ENCODE measurements at regions not wholly inside any gene's neighbourhood (a gene's known extent, or its start where the extent isn't known, plus 50 kb on each side); places are given as distances from the start of the nearest gene placed in this dataset.

GRCh38 chr3:180358179-180358578, 243.8 kb upstream of the TTC14 start:
- no peak for DNase-seq (ENCODE audit: low read depth)
- H3K36me3 ChIP-seq (ENCODE audit: control insufficient read depth, insufficient read depth, low read length), result no peaks in the 10 kb centered on the region
- H3K4me3 ChIP-seq (ENCODE audit: low read depth, low read length), result no peak overlapping the region
- TF ChIP-seq CTCF (IDR thresholded peaks at IDR 0.05; ENCODE audit: insufficient read depth, low read depth, low read length), result no peak
- H3K27me3 ChIP-seq (ENCODE audit: control insufficient read depth, insufficient read depth, low read length), result no peaks in the 10 kb centered on the region
- ChIA-PET POLR2A (no interaction called here), CTCF (no interaction called here)

- no peak for DNase-seq (ENCODE audit: low read depth)
- no peaks in the 10 kb centered on the region for H3K27me3 ChIP-seq (ENCODE audit: control insufficient read depth, insufficient read depth, low read length)
- ChIA-PET CTCF (no interaction called here), POLR2A (no interaction called here)
- no peak overlapping the region for H3K4me3 ChIP-seq (ENCODE audit: low read depth, low read length)
- TF ChIP-seq CTCF (IDR thresholded peaks at IDR 0.05; ENCODE audit: insufficient read depth, low read depth, low read length), result no peak
- no peaks in the 10 kb centered on the region for H3K36me3 ChIP-seq (ENCODE audit: control insufficient read depth, insufficient read depth, low read length)
Observed at GRCh38 chr3:180359061-180359952, 242.7 kb upstream of the TTC14 start.

GRCh38 chr3:180359953-180360279, 242.0 kb upstream of the TTC14 start:
- POLR2A ChIA-PET, result no interaction called here
- Histone ChIP-seq H3K36me3 (ENCODE audit: control insufficient read depth, insufficient read depth, low read length) (no peaks in the 10 kb centered on the region), H3K4me3 (ENCODE audit: low read depth, low read length) (no peak overlapping the region), H3K27me3 (ENCODE audit: control insufficient read depth, insufficient read depth, low read length) (no peaks in the 10 kb centered on the region)
- TF ChIP-seq CTCF (IDR thresholded peaks at IDR 0.05; ENCODE audit: insufficient read depth, low read depth, low read length), result no peak
- CTCF ChIA-PET, result no interaction called here
- no peak for DNase-seq (ENCODE audit: low read depth)

- ChIA-PET CTCF (no interaction called here), POLR2A (no interaction called here)
- Histone ChIP-seq H3K36me3 (ENCODE audit: control insufficient read depth, insufficient read depth, low read length) (no peaks in the 10 kb centered on the region), H3K4me3 (ENCODE audit: low read depth, low read length) (no peak overlapping the region), H3K27me3 (ENCODE audit: control insufficient read depth, insufficient read depth, low read length) (no peaks in the 10 kb centered on the region)
- no peak for TF ChIP-seq CTCF (IDR thresholded peaks at IDR 0.05; ENCODE audit: insufficient read depth, low read depth, low read length)
- DNase-seq (ENCODE audit: low read depth), result no peak
Observed at GRCh38 chr3:180362081-180362480, 239.9 kb upstream of the TTC14 start.

- TF ChIP-seq CTCF (IDR thresholded peaks at IDR 0.05; ENCODE audit: insufficient read depth, low read depth, low read length), result no peak
- ChIA-PET POLR2A (no interaction called here), CTCF (no interaction called here)
- Histone ChIP-seq H3K36me3 (ENCODE audit: control insufficient read depth, insufficient read depth, low read length) (no peaks in the 10 kb centered on the region), H3K27me3 (ENCODE audit: control insufficient read depth, insufficient read depth, low read length) (no peaks in the 10 kb centered on the region), H3K4me3 (ENCODE audit: low read depth, low read length) (no peak overlapping the region)
- DNase-seq (ENCODE audit: low read depth), result no peak
Observed at GRCh38 chr3:180375831-180376230, 226.1 kb upstream of the TTC14 start.

Data from BJ (cell line).